ENCODE measurements at regions not wholly inside any gene's neighbourhood (a gene's known extent, or its start where the extent isn't known, plus 50 kb on each side); places are given as distances from the start of the nearest gene placed in this dataset.
"Not testable (repeated sequence)": the region's sequence is repeated elsewhere in the genome, so short reads cannot be mapped to it uniquely, and the experiment has no call there.

DNA sequence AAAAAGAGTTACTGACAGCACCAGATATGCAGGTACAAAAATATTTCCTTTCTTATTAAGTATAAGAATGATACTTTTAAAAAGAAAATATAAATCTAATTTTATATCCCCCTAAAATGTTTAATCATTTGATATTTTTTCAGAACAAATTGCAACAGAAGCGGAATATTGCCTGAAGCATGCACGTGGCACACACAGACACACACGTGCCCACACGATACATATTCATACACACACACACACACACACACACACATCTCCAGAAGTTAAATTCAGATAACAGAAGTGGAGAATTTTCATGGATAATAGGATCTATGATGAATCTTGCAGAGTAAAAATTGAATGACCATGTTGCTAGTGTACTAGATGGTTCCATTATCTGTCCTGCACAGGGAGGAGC lies 445.2 kb downstream of the GPAT3 start:
- FAIRE-seq: no peak

- no peak for FAIRE-seq
Measured at GRCh38 chr4:83979773-83980172, 443.9 kb downstream of the GPAT3 start.

DNA sequence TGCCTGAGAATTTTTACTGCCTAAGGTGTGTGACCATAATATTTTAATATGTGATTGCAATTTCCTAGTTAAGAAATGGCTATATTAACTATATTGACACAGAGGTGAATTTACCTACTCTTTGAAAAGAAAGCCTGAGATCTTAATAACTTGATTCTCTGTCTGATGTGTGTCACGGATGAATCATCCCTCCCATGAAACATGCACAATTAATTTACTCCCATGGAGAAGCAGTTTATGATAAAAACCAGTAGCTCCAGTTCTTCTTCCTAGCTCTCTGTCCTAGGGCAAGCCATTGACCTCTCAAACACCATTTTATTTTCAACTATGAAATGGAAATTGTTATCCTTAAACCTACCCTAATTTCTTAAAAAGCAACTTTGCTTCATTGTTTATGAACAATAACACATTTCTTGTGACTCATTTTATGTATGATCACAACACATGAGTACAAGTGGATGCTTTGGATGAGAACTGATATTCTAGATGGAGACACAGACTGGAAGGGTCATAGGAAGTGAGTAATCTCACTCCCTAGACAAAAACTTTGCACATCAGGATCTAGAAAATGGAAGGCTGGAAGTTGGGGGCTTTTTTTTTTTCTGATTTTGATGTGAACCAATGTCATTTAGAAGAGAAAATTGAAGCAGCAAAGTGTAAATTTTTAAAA lies 438.3 kb downstream of the GPAT3 start:
- no peak for FAIRE-seq

- FAIRE-seq: no peak
Measured at GRCh38 chr4:83964996-83965541, 429.2 kb downstream of the GPAT3 start.

DNA sequence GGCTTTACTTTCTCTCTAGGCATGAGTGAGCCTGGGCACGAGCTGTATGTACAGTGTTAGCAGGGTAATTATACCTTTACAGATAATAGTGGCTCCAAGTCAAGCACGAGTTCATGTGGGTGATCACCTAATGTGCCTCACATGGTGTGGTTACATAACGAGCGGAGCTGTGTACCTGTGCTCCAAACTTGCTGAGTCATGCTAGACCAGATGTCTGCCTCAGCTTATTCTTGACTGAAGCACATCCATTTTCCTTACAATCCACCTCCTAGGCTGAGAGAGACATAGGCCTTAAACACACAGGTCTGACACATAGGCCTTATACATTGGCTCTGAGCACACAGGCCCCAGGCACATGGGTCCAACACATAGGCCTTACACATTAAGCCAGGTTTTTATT lies 426.6 kb downstream of the GPAT3 start:
- no peak for FAIRE-seq

DNA sequence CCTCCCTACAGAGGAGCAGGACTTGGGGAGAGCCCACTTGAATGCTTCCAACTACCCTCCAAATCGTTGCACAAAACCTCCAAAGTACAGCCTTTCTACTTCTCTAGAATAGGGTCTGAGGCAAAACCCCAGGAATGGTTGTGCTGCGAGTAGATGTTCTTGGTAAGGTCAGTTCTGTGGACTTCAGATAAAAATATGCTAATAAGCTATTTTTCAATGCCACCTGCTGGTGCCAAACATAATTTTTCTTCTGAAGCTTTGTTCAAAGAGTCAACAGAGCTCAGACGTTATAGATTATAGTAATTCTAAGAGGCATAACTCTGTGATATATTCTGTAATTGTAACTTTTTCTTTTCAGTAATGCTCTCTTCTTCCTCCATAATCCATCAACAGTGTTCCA lies 425.7 kb downstream of the GPAT3 start:
- no peak for FAIRE-seq

GRCh38 chr4:83959160-83959559 lies 423.3 kb downstream of the GPAT3 start:
- no peak for FAIRE-seq

GRCh38 chr4:83947830-83948193 lies 411.9 kb downstream of the GPAT3 start:
- FAIRE-seq: no peak

GRCh38 chr4:83947125-83947829 lies 411.4 kb downstream of the GPAT3 start:
- FAIRE-seq: no peak

- not testable (repeated sequence) for FAIRE-seq
Measured at GRCh38 chr4:83943691-83944090, 407.8 kb downstream of the GPAT3 start.

DNA sequence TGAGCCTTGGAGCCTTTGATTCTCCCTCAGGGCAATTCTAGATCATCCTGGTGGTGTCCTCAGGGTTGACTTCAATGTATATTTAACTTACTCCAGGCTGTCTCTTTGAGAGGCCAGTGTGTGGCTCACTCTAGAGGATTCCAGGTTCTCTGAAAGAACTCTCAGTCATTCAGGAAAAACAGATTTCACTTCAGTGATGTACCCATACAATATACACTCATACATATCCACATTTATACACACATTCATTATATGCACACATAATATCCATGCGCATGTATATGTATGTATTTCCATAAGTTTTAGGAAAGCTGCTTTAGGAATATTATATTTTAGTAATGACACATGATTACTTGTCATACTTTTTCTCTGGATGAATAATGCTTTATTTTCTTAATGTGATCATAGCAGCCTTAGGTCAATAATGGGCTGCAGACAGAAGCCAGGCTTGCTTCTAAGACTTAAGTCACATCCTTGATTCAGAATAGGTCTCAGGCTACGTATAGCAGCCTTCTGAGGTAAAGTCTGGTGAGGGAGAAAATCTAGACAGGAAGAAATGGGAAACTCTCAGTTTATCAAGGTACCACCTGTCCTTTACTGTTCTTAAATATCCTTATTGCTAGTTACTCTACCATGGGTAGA lies 397.0 kb downstream of the GPAT3 start:
- FAIRE-seq: no peak

DNA sequence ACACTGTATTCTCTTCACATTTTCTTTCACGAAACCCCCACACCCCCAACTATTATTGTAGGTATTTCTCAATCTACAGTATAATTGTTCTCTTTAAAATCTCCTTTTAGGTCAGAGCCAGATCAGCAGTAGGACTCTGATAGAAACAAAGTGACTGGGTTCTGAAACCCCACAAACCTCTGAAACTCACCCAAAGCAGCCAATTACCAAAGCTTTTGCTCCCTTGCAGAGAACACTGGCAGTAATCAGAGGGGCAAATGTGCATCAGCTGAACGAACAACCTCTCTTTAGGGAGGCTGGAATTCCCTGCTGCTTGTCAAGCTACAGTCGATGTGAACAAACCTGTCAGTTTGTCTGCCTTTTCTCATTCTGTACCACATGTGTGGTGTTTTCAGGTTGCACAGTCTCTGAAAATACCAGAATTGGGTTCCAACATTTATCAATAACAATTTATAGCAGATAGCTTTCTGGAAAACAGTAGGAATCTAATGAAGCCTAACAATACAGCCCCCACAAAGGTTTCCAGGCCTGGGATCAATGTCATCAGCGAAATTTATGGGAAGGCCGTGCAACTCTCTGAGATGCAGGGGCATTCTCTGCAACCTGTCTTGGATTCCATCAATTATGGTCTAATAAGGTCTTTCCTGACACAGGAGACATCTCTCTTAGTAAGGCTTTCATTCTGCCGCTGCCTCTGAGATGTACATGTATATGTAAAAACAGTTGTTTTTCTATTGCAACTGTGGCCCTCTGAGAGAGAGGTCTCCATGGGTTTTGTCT lies 395.9 kb downstream of the GPAT3 start:
- FAIRE-seq: no peak

DNA sequence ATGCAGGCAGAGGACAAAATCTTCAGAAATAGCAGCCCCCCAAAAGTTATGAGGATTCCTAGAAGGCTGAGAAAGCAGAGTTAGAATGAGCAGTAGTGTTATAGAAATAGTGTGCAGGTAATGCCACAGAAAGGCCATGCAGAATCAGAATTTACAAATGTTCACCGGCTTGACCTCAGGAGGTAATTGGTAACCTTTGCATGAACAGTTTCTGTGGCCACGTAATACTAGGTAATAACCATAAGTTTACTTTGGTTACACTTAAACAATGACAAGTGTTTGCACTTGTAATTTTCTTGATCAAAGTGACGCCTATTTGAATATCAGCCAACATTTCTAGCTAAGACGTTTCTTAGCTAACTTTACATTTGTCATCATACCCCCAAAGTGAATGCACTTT lies 393.6 kb downstream of the GPAT3 start:
- no peak for FAIRE-seq

DNA sequence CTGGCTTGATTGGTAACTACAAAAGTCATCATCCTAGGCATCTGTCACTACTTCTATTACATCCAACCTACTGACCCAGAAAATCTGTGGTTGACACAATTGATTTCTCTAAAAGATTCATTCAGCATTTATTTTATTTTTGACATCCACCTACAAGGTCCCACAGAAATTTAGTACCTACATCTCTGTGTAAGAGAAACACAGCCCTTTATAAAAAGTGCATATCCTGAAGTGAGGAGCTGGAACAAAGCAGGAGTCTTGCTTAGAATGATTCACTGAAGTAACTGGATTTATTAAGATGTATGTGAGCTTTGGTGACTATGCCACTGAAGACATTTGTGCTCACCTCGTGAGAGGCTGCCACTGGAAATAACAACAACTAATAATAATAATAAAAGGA lies 391.0 kb downstream of the GPAT3 start:
- no peak for FAIRE-seq

DNA sequence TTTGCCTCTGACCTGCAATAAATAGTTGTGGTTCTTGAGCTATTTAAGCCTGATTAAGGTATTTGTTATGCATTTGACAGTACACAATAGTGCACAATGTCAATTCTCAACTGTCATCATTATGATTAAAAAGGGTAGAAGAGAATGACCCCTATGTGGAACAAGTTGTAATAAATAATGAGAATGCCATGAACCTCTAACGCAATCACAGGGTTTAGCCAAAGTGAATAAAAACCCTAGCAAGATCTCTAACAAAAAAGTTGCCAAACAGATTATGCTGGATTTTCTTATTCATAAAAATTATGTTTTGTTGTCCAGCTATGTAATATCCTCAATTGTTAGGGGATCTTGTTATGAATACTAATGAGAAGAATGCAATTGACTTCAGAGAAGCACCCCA lies 387.4 kb downstream of the GPAT3 start:
- FAIRE-seq: no peak

- no peak for FAIRE-seq
Measured at GRCh38 chr4:83922402-83922801, 386.5 kb downstream of the GPAT3 start.

- no peak for FAIRE-seq
Measured at GRCh38 chr4:83921124-83921523, 385.2 kb downstream of the GPAT3 start.

DNA sequence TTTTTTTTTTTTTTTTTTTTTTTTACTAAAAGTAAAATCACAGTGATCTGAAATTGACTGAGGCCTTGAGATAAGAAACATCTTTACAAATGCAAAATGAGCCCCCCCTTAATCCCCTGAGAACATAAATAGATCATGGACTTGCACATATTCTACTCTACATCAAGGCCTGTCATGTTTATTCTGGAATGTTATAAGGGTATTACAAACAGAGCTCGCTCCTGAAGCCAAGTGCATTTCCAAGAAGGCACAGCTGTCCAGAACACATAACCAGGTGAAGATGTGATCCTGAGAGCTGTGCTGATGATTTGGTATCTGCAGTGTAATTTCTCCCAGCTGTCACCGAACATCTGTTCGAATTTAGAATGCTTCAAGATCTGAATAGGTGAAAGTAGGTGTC lies 384.5 kb downstream of the GPAT3 start:
- FAIRE-seq: no peak

GRCh38 chr4:83917572-83917971 lies 381.7 kb downstream of the GPAT3 start:
- no peak for FAIRE-seq

DNA sequence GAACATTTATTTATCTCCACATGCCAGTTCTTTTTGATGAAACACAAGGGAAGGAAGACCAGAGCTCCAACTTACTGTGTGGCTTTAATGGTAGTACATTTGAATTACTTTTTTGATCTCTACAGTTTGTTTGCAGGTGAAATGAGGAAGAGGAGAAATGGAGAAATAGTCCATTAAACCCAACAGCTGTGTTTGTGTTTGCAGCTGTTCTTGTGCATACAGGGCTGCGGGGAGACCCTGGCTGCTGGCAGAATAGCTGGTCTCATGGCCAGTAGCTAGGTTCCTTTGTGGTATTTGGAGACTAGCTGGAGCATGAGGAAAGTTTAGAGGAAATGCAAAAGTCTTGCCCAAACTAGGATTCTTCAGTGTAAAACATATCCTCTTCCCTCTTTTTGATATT lies 374.8 kb downstream of the GPAT3 start:
- no peak for FAIRE-seq

DNA sequence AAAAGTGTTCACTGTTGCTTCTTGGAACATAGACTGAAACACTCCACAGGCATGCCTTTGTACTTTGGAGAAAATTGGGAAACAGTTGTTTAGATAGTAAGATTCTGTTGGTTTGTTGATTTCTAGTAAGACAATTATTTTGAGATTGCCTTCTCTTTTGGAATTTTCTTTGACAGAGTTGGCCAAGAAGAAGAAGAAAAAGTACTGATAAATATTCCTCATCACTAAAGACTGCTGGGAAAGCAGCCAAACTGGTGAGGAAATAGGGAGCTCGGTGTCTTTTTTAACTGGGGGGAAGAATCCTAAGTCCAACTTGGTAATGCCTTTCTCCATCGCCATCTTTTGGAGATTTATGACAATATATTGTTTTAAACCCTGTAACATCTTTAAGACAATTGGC lies 370.7 kb downstream of the GPAT3 start:
- no peak for FAIRE-seq

DNA sequence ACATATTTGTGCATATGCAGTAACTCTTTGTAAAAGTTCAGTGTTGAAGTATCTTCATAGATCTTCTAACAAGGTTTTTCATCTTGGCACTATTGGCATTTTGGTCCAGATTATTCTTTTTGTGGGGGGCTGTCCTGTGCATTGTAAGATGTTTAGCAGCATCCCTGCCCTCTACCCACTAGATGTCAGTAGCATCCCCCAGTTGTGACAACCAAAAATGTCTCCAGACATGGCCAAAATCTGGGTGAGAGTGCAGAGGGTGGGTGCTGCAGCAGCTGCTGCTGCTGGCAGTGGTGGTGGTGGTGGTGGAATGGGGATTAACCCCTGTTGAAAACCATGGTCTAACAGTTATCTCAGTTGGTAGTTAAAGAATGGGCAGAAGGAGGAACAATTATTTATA lies 370.0 kb downstream of the GPAT3 start:
- no peak for FAIRE-seq

GRCh38 chr4:83903740-83904139 lies 367.8 kb downstream of the GPAT3 start:
- peak; percentile 90 for FAIRE-seq

Data from G401.6 (cell line).